ENCODE measurements at regions not wholly inside any gene's neighbourhood (a gene's known extent, or its start where the extent isn't known, plus 50 kb on each side); places are given as distances from the start of the nearest gene placed in this dataset.

- TF ChIP-seq, protein P1, sequence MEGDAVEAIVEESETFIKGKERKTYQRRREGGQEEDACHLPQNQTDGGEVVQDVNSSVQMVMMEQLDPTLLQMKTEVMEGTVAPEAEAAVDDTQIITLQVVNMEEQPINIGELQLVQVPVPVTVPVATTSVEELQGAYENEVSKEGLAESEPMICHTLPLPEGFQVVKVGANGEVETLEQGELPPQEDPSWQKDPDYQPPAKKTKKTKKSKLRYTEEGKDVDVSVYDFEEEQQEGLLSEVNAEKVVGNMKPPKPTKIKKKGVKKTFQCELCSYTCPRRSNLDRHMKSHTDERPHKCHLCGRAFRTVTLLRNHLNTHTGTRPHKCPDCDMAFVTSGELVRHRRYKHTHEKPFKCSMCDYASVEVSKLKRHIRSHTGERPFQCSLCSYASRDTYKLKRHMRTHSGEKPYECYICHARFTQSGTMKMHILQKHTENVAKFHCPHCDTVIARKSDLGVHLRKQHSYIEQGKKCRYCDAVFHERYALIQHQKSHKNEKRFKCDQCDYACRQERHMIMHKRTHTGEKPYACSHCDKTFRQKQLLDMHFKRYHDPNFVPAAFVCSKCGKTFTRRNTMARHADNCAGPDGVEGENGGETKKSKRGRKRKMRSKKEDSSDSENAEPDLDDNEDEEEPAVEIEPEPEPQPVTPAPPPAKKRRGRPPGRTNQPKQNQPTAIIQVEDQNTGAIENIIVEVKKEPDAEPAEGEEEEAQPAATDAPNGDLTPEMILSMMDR (IDR thresholded peaks at IDR 0.05; ENCODE audit: borderline replicate concordance, insufficient read depth, low read depth, low read length): no peak
- no peak overlapping the region for H3K4me3 ChIP-seq (ENCODE audit: low read depth, low read length)
These were observed 168.1 kb upstream of the NOVA1 start for GRCh38 chr14:26765768-26766520.

DNA sequence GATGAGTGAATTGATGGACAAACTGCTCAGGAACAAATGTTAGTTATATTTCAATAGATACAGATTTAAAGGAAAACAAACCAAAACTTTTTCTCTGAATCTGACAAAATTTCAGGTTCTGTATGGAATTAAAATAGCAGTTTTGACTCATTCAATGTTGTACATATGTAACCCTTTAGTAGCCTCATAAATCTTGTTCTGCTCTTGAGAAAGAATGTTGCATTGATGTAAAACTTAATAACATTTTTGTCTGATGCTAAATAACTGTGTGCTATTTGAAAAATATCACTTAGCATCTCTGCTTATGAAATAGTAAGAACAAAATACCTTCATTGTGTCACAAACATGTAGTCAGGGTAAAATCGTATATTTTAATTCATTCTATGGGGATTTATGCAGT is 168.9 kb upstream of the NOVA1 start:
- TF ChIP-seq, protein P1 (IDR thresholded peaks at IDR 0.05; ENCODE audit: borderline replicate concordance, insufficient read depth, low read depth, low read length): no peak
- H3K4me3 ChIP-seq (ENCODE audit: low read depth, low read length): no peak overlapping the region

- TF ChIP-seq, protein P1 (IDR thresholded peaks at IDR 0.05; ENCODE audit: borderline replicate concordance, insufficient read depth, low read depth, low read length): no peak
- H3K4me3 ChIP-seq (ENCODE audit: low read depth, low read length): no peak overlapping the region
These were observed 176.2 kb upstream of the NOVA1 start for GRCh38 chr14:26773906-26774593.

- no peak overlapping the region for H3K4me3 ChIP-seq (ENCODE audit: low read depth, low read length)
- TF ChIP-seq, protein P1 (IDR thresholded peaks at IDR 0.05; ENCODE audit: borderline replicate concordance, insufficient read depth, low read depth, low read length): no peak
These were observed 178.1 kb upstream of the NOVA1 start for GRCh38 chr14:26775765-26776563.

- no peak overlapping the region for H3K4me3 ChIP-seq (ENCODE audit: low read depth, low read length)
- TF ChIP-seq, protein P1 (IDR thresholded peaks at IDR 0.05; ENCODE audit: borderline replicate concordance, insufficient read depth, low read depth, low read length): no peak
These were observed 193.4 kb upstream of the NOVA1 start for GRCh38 chr14:26791117-26791806.

GRCh38 chr14:26794731-26795130 is 196.9 kb upstream of the NOVA1 start:
- TF ChIP-seq, protein P1 (IDR thresholded peaks at IDR 0.05; ENCODE audit: borderline replicate concordance, insufficient read depth, low read depth, low read length): no peak
- H3K4me3 ChIP-seq (ENCODE audit: low read depth, low read length): no peak overlapping the region

Data from GM12875 (cell line).